Ishikawa (cell line): ENCODE measurements at regions not wholly inside any gene's neighbourhood (a gene's known extent, or its start where the extent isn't known, plus 50 kb on each side); places are given as distances from the start of the nearest gene placed in this dataset.

ENCODE experiments used
- CEBPB ChIP-seq: IDR thresholded peaks from 2 replicates; pipeline ENCODE4 v1.6.1; 2012
- CREB1 ChIP-seq: IDR thresholded peaks from 2 replicates; pipeline ENCODE4 v1.6.1; 2012; ENCODE audit warnings: low read depth
- EGR1 ChIP-seq: IDR thresholded peaks from 2 replicates; pipeline ENCODE4 v1.6.1; 2012
- EP300 ChIP-seq: IDR thresholded peaks from 2 replicates; pipeline ENCODE4 v1.6.1; 2012; ENCODE audit warnings: borderline replicate concordance
- FOXM1 ChIP-seq: IDR thresholded peaks from 2 replicates; pipeline ENCODE4 v1.6.1; 2012; ENCODE audit warnings: low read depth, borderline replicate concordance
- NFIC ChIP-seq: IDR thresholded peaks from 2 replicates; pipeline ENCODE4 v1.6.1; 2012
- RAD21 ChIP-seq: IDR thresholded peaks from 2 replicates; pipeline ENCODE4 v1.6.1; 2012; ENCODE audit warnings: low read depth
- TAF1 ChIP-seq: IDR thresholded peaks from 2 replicates; pipeline ENCODE4 v1.6.1; 2012; ENCODE audit warnings: low read depth, mild to moderate bottlenecking
- TCF12 ChIP-seq: IDR thresholded peaks from 2 replicates; pipeline ENCODE4 v1.6.1; 2012; ENCODE audit warnings: low read depth
- TEAD4 ChIP-seq: IDR thresholded peaks from 2 replicates; pipeline ENCODE4 v1.6.1; 2012
- YY1 ChIP-seq: IDR thresholded peaks from 2 replicates; pipeline ENCODE4 v1.6.1; 2012; ENCODE audit warnings: low read depth
- ZBTB7A ChIP-seq: IDR thresholded peaks from 2 replicates; pipeline ENCODE4 v1.6.1; 2012; ENCODE audit warnings: low read depth
- TF ChIP-seq, protein P1 (sequence below): IDR thresholded peaks from 2 replicates; pipeline ENCODE4 v1.6.1; 2012
- TF ChIP-seq, protein P2 (sequence below): IDR thresholded peaks from 2 replicates; pipeline ENCODE4 v1.6.1; 2012; ENCODE audit warnings: low read depth, mild to moderate bottlenecking
- TF ChIP-seq, protein P3 (sequence below): IDR thresholded peaks from 2 replicates; pipeline ENCODE4 v1.6.1; 2012

DNA sequence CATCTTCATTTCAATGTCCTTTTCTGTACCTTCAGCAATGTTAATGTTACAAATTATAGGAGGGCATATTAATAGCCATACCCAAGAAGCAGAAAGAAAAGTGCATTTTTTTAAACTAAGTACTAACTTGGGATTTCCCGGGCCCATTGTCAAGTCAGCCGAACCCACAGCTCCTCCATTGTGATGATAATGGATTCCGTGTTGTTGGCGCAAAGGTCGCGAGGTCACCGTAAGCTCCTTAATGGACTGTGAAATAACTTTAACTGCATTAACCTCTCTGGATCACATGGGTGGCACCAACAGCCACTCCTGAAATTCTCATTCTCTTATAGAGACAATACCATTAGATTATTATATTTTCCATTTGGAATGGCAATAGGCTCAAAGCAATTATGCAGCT, 250.6 kb upstream of the RRP15 start:
- TF ChIP-seq TCF12 (no peak), EP300 (no peak), TAF1 (no peak), NFIC (no peak), FOXM1 (no peak), RAD21 (no peak)
- TF ChIP-seq, protein P1, sequence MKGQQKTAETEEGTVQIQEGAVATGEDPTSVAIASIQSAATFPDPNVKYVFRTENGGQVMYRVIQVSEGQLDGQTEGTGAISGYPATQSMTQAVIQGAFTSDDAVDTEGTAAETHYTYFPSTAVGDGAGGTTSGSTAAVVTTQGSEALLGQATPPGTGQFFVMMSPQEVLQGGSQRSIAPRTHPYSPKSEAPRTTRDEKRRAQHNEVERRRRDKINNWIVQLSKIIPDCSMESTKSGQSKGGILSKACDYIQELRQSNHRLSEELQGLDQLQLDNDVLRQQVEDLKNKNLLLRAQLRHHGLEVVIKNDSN, result no peak
- TF ChIP-seq, protein P2, sequence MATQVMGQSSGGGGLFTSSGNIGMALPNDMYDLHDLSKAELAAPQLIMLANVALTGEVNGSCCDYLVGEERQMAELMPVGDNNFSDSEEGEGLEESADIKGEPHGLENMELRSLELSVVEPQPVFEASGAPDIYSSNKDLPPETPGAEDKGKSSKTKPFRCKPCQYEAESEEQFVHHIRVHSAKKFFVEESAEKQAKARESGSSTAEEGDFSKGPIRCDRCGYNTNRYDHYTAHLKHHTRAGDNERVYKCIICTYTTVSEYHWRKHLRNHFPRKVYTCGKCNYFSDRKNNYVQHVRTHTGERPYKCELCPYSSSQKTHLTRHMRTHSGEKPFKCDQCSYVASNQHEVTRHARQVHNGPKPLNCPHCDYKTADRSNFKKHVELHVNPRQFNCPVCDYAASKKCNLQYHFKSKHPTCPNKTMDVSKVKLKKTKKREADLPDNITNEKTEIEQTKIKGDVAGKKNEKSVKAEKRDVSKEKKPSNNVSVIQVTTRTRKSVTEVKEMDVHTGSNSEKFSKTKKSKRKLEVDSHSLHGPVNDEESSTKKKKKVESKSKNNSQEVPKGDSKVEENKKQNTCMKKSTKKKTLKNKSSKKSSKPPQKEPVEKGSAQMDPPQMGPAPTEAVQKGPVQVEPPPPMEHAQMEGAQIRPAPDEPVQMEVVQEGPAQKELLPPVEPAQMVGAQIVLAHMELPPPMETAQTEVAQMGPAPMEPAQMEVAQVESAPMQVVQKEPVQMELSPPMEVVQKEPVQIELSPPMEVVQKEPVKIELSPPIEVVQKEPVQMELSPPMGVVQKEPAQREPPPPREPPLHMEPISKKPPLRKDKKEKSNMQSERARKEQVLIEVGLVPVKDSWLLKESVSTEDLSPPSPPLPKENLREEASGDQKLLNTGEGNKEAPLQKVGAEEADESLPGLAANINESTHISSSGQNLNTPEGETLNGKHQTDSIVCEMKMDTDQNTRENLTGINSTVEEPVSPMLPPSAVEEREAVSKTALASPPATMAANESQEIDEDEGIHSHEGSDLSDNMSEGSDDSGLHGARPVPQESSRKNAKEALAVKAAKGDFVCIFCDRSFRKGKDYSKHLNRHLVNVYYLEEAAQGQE, result no peak

DNA sequence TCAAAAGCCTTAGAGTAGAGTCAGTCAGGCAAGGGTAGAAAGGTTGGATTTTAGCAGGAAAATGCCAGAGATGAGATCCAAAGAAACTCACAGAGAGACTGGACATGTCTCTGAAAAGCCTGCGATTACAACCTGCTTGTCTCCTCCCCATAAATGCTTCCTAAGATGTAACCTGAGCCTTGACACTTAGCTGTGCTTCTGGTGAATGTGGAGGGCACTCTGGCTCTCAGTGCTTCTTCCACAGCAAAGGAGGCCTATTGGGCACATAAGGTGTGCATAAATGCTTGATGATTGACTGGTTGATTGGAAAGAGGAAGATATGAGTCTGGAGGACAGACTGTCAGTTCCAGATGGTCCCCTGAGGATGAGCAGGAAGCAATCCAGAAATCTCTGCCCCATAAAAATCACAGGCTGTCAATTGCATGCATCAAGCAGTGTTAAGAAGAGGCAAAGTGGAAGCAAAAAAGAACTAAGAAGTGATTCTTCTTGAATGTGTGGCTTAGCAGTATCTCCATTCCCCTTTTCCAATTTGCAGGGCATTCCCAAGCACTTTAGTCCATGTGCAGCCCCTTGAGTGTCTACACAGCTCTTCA, 236.2 kb upstream of the RRP15 start:
- TF ChIP-seq, protein P1, result no peak
- TF ChIP-seq FOXM1, result no peak
- TF ChIP-seq YY1, result no peak
- TF ChIP-seq CEBPB, result no peak
- no peak for TF ChIP-seq EGR1
- TF ChIP-seq, protein P2, result no peak
- TF ChIP-seq TEAD4, result no peak
- no peak for TF ChIP-seq TAF1
- TF ChIP-seq, protein P3, sequence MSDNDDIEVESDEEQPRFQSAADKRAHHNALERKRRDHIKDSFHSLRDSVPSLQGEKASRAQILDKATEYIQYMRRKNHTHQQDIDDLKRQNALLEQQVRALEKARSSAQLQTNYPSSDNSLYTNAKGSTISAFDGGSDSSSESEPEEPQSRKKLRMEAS, result no peak
- TF ChIP-seq EP300, result no peak
- TF ChIP-seq ZBTB7A, result no peak
- no peak for TF ChIP-seq TCF12
- no peak for TF ChIP-seq CREB1
- TF ChIP-seq RAD21, result no peak

DNA sequence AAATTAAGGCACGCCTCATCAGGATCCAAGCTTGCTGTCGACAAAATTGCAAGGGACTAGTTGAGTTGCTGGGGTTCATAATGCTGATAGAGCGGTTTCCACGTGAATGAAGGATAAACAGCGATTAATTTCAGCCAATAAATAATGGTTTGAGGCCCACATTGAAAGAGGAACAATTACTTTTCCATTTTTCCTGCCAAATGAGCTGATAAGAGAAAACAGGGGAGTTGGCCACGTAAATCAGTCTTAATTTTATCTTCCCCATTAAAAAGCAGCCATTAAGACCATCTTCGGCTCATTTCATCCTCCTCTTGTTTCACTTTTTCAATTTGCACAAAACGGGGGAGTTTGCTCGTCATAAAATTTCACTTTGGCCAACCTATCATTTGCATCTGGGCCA, 235.5 kb upstream of the RRP15 start:
- TF ChIP-seq EGR1, result no peak
- no peak for TF ChIP-seq TAF1
- no peak for TF ChIP-seq RAD21
- no peak for TF ChIP-seq FOXM1
- TF ChIP-seq CREB1, result no peak
- TF ChIP-seq, protein P3, result no peak
- TF ChIP-seq, protein P2, result no peak
- TF ChIP-seq TEAD4, result no peak
- TF ChIP-seq TCF12, result no peak
- no peak for TF ChIP-seq EP300
- no peak for TF ChIP-seq YY1
- TF ChIP-seq ZBTB7A, result no peak
- TF ChIP-seq, protein P1, result no peak
- no peak for TF ChIP-seq CEBPB
- TF ChIP-seq NFIC, result no peak

DNA sequence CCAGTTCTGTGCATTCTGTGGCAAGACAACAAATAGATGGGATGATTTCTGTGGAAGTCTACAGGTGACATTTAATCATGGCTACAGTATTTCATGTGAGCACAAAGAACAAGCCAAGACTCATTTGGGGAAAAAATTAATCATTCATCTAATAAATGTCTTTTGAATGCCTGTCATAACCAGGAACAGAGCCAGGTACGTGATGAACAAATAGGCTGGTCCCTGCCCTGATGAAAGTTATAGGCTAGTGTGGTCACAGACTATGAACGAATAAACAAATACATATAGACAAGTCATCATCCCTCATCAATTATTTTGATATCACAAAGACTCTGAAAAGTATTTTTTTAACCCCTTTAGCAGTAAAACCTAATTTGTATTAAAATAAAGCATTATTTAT, 226.4 kb upstream of the RRP15 start:
- no peak for TF ChIP-seq CEBPB
- TF ChIP-seq EGR1, result no peak
- no peak for TF ChIP-seq EP300
- no peak for TF ChIP-seq TCF12
- TF ChIP-seq YY1, result no peak
- no peak for TF ChIP-seq RAD21
- TF ChIP-seq, protein P2, result no peak
- no peak for TF ChIP-seq TEAD4
- TF ChIP-seq, protein P1, result no peak
